B cell (primary cell): ENCODE measurements at regions not wholly inside any gene's neighbourhood (a gene's known extent, or its start where the extent isn't known, plus 50 kb on each side); places are given as distances from the start of the nearest gene placed in this dataset.

Source experiments
- ATAC-seq: fragments of 200-7000 bp; cut with Tn5 transposase; one replicate; pipeline ENCODE4 v1.10.0; 2021; ENCODE audit warnings: low read depth, mild to moderate bottlenecking, moderate number of reproducible peaks, moderate library complexity
- CTCF ChIA-PET: fragments of 350-600 bp; sonication (Branson Sonifier 250); formaldehyde crosslinking; loops from one replicate; lab custom pipeline; 2021; ENCODE audit warnings: antibody characterized with exemption, inconsistent platforms; lab: Charles Lee
- POLR2A ChIA-PET: fragments of 350-600 bp; sonication (Branson Sonifier 250); formaldehyde crosslinking; loops from one replicate; lab custom pipeline; 2021; ENCODE audit warnings: antibody characterized with exemption; lab: Charles Lee
- DNase-seq: peaks from one replicate; pipeline ENCODE4 v3.0.0; 2013
- H2AFZ ChIP-seq: 2 replicates; pipeline ENCODE4 v1.6.1; 2012; ENCODE audit warnings: mild to moderate bottlenecking, low read depth, low read length; ENCODE audit not compliant: insufficient read depth, poor library complexity, severe bottlenecking
- H3K27ac ChIP-seq, 2 donors: 1 replicate in 1 of 2; 2 replicates in 1 of 2; pipeline ENCODE4 v1.5.1; 2012 to 2013; ENCODE audit warnings: low read length in 2 of 2, mild to moderate bottlenecking in 2 of 2, moderate library complexity in 1 of 2
- H3K27me3 ChIP-seq, 4 experiments: fragments of 200-600 bp in 1 of 4; sonication (generic) in 1 of 4; replicated peaks in 1 of 4; 1 replicate in 2 of 4; 2 replicates in 2 of 4; pipeline versions ENCODE4 v1.6.1 to v1.7.0; 2013 to 2016; ENCODE audit warnings: low read length in 3 of 4, mild to moderate bottlenecking in 2 of 4, mixed read lengths in 1 of 4, moderate library complexity in 1 of 4; ENCODE audit not compliant: insufficient read depth in 4 of 4, control insufficient read depth in 3 of 4; ENCODE audit errors: control extremely low read depth in 1 of 4
- H3K36me3 ChIP-seq, 2 experiments: replicated peaks in 1 of 2; 1 replicate in 1 of 2; 2 replicates in 1 of 2; pipeline versions ENCODE4 v1.6.1 to v1.7.1; 2013; ENCODE audit warnings: low read length in 1 of 2; ENCODE audit not compliant: insufficient read depth in 2 of 2, control insufficient read depth in 1 of 2; ENCODE audit errors: control extremely low read depth in 1 of 2, extremely low read depth in 1 of 2
- H3K4me1 ChIP-seq, 2 donors: fragments of 200-600 bp in 1 of 2; sonication (generic) in 1 of 2; 1 replicate in 1 of 2; 2 replicates in 1 of 2; pipeline versions ENCODE4 v1.5.1 to v1.6.1; 2013 to 2017; ENCODE audit warnings: low read length in 2 of 2; ENCODE audit not compliant: control insufficient read depth in 2 of 2, insufficient read depth in 2 of 2
- H3K4me2 ChIP-seq: replicated peaks from 2 replicates; pipeline ENCODE3; 2012; ENCODE audit warnings: mild to moderate bottlenecking, low read depth, low read length; ENCODE audit not compliant: poor library complexity, severe bottlenecking
- H3K4me3 ChIP-seq, 5 experiments: fragments of 200-600 bp in 1 of 5; sonication (generic) in 1 of 5; 1 replicate in 3 of 5; 2 replicates in 2 of 5; pipeline versions ENCODE4 v1.5.1 to v1.7.0; 2011 to 2016; ENCODE audit warnings: low read length in 4 of 5, mild to moderate bottlenecking in 4 of 5, low read depth in 2 of 5, control low read depth in 1 of 5, moderate library complexity in 1 of 5; ENCODE audit not compliant: insufficient read depth in 1 of 5; ENCODE audit errors: control extremely low read depth in 1 of 5, extremely low read depth in 1 of 5
- H3K79me2 ChIP-seq: fragments of 200-600 bp; sonication (generic); one replicate; pipeline ENCODE4 v1.6.0; 2016; ENCODE audit warnings: low read length; ENCODE audit not compliant: control insufficient read depth, insufficient read depth
- H3K9ac ChIP-seq: fragments of 200-600 bp; sonication (generic); 2 replicates; pipeline ENCODE4 v1.6.1; 2017; ENCODE audit warnings: mild to moderate bottlenecking, low read length, moderate library complexity
- H3K9me3 ChIP-seq, 3 donors: one replicate each; pipeline versions ENCODE4 v1.6.1 to v1.7.1; 2013; ENCODE audit warnings: low read length in 2 of 3; ENCODE audit not compliant: control insufficient read depth in 2 of 3, insufficient read depth in 1 of 3; ENCODE audit errors: control extremely low read depth in 1 of 3
- H4K20me1 ChIP-seq: 2 replicates; pipeline ENCODE4 v1.6.0; 2012; ENCODE audit warnings: mild to moderate bottlenecking, low read length; ENCODE audit not compliant: insufficient read depth, control insufficient read depth, poor library complexity, severe bottlenecking
- H3K27ac Mint-ChIP-seq: one replicate; pipeline ENCODE4 v1.8.0; 2021; ENCODE audit warnings: mixed read lengths
- H3K27me3 Mint-ChIP-seq: one replicate; pipeline ENCODE4 v1.8.0; 2021; ENCODE audit warnings: mixed read lengths
- H3K4me1 Mint-ChIP-seq: one replicate; pipeline ENCODE4 v1.8.0; 2021; ENCODE audit warnings: mixed read lengths
- H3K4me3 Mint-ChIP-seq: one replicate; pipeline ENCODE4 v1.8.0; 2021; ENCODE audit warnings: mixed read lengths
- H3K9me3 Mint-ChIP-seq: one replicate; pipeline ENCODE4 v1.8.0; 2022; ENCODE audit warnings: mixed read lengths; ENCODE audit not compliant: insufficient read depth
- CTCF ChIP-seq: fragments of 200-600 bp; IDR thresholded peaks from one replicate; pipeline ENCODE4 v1.8.0; 2022; ENCODE audit warnings: antibody characterized with exemption, mild to moderate bottlenecking
- EZH2 ChIP-seq: IDR thresholded peaks from 2 replicates; pipeline ENCODE4 v1.6.1; 2012; ENCODE audit warnings: borderline replicate concordance, low read depth, mild to moderate bottlenecking, moderate library complexity, low read length; ENCODE audit not compliant: insufficient read depth, poor library complexity, severe bottlenecking
- WGBS: methylation state at CpG from one replicate; pipeline ENCODE4 v1.1.5; 2013; ENCODE audit warnings: missing lambda C conversion rate; ENCODE audit not compliant: insufficient coverage; 5-methylcytosine and 5-hydroxymethylcytosine counted together
- intact Hi-C: fragments of 100-400 bp; cut with micrococcal nuclease; formaldehyde crosslinking; loops from one replicate; pipeline ENCODE4 v1.10.0; 2022

GRCh38 chr2:239602290-239603282 lies 201.8 kb upstream of the HDAC4 start:
- CTCF ChIA-PET: no interaction called here
- POLR2A ChIA-PET: no interaction called here
- intact Hi-C loops: no loop called here
- Histone ChIP-seq H3K27ac (no peak overlapping the region), H2AFZ (no peak overlapping the region), H3K4me3 (no peak overlapping the region), H3K79me2 (no peaks in the 10 kb centered on the region), H3K9ac (no peak overlapping the region), H3K4me2 (no peak overlapping the region), H3K4me1 (no peaks in the 10 kb centered on the region), H3K27me3 (no peaks in the 10 kb centered on the region), H3K36me3 (no peaks in the 10 kb centered on the region), H3K9me3 (peaks cover 0 to 6% (median 0%) of the 10 kb centered on the region in 3 donors), H4K20me1 (no peaks in the 10 kb centered on the region)
- H3K27ac Mint-ChIP-seq: no peak overlapping the region
- peaks cover 12% of the 10 kb centered on the region for H3K27me3 Mint-ChIP-seq
- DNase-seq (no peak), ATAC-seq (no peak)
- no peaks in the 10 kb centered on the region for H3K4me1 Mint-ChIP-seq
- no peaks in the 10 kb centered on the region for H3K9me3 Mint-ChIP-seq
- TF ChIP-seq CTCF (no peak), EZH2 (no peak)
- no peak overlapping the region for H3K4me3 Mint-ChIP-seq
- WGBS: 87% methylated on average over 28 of the region's 30 CpGs

GRCh38 chr2:239601880-239602279 lies 201.1 kb upstream of the HDAC4 start:
- H3K9me3 ChIP-seq: peaks cover 0 to 6% (median 0%) of the 10 kb centered on the region in 3 donors
- H4K20me1 ChIP-seq: no peaks in the 10 kb centered on the region
- H3K36me3 ChIP-seq: no peaks in the 10 kb centered on the region
- no peaks in the 10 kb centered on the region for H3K79me2 ChIP-seq
- intact Hi-C loops: no loop called here
- no peak overlapping the region for H2AFZ ChIP-seq
- Mint-ChIP-seq H3K4me3 (no peak overlapping the region), H3K4me1 (no peaks in the 10 kb centered on the region), H3K9me3 (no peaks in the 10 kb centered on the region), H3K27ac (no peak overlapping the region), H3K27me3 (peaks cover 9% of the 10 kb centered on the region)
- H3K4me3 ChIP-seq: no peak overlapping the region
- 100% methylated on average over 4 of the region's 7 CpGs for WGBS
- no peaks in the 10 kb centered on the region for H3K4me1 ChIP-seq
- DNase-seq: no peak
- H3K9ac ChIP-seq: no peak overlapping the region
- no peak for ATAC-seq
- no peaks in the 10 kb centered on the region for H3K27me3 ChIP-seq
- no peak for TF ChIP-seq EZH2
- no peak for TF ChIP-seq CTCF
- no peak overlapping the region for H3K27ac ChIP-seq
- ChIA-PET POLR2A (no interaction called here), CTCF (no interaction called here)
- no peak overlapping the region for H3K4me2 ChIP-seq
